ENCODE measurements at regions not wholly inside any gene's neighbourhood (a gene's known extent, or its start where the extent isn't known, plus 50 kb on each side); places are given as distances from the start of the nearest gene placed in this dataset.

DNA sequence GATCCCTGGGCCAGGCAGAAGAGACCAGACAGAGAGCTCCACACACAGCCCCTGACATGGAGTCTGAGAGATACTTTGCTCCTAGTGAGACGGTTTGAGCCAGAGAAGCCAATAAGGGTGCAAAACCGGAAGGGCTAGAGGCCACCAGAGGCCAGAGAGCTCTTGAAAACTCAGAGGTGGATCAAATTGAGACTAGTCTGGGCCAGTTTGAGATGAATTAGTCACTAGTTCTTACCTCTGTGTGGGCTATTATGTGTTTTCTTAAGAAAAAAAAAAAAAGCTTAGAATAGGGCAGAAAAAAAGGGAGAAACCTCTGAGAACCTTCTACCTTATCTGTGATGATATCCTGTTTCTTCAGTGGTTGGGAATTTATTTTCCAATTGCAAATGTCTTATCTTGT, 110.4 kb upstream of the EDNRA start:
- ChIA-PET POLR2A (interaction anchor here (0.5 kb wide), 1 partner anchor 1036 kb away, joined by 3 read pairs; no protein-coding TSS in a partner anchor), CTCF (no interaction called here)
- peaks cover 0 to 2% (median 0%) of the 10 kb centered on the region in 5 experiments for H3K27me3 ChIP-seq (replicated peaks in 2 of 5; ENCODE audit: control insufficient read depth in 4 of 5, insufficient read depth in 5 of 5, low read length in 4 of 5)
- H3K27ac ChIP-seq (ENCODE audit: insufficient read depth in 1 of 2, low read depth in 1 of 2, low read length in 2 of 2, poor library complexity in 1 of 2, severe bottlenecking in 2 of 2) = no peak overlapping the region
- H3K36me3 ChIP-seq (ENCODE audit: control insufficient read depth in 4 of 4, insufficient read depth in 4 of 4, low read length in 3 of 4) = no peaks in the 10 kb centered on the region
- no peaks in the 10 kb centered on the region for H3K9me3 ChIP-seq (ENCODE audit: control extremely low read depth in 1 of 5, control insufficient read depth in 4 of 5, insufficient read depth in 2 of 5, low read depth in 1 of 5, low read length in 4 of 5)
- H3K4me1 ChIP-seq (ENCODE audit: control extremely low read depth in 1 of 4, control insufficient read depth in 4 of 4, insufficient read depth in 4 of 4, low read length in 3 of 4) = no peaks in the 10 kb centered on the region
- no peak for DNase-seq
- H3K4me3 ChIP-seq (ENCODE audit: control insufficient read depth in 1 of 7, extremely low read depth in 1 of 7, insufficient read depth in 4 of 7, low read depth in 2 of 7, low read length in 6 of 7) = no peak overlapping the region
- WGBS (ENCODE audit: insufficient coverage) = 95% methylated on average over 2 of the region's 2 CpGs

- no peak overlapping the region for H3K27ac ChIP-seq (ENCODE audit: insufficient read depth in 1 of 2, low read depth in 1 of 2, low read length in 2 of 2, poor library complexity in 1 of 2, severe bottlenecking in 2 of 2)
- no CpG with 5 or more reads among the region's 2 CpGs for WGBS (ENCODE audit: insufficient coverage)
- H3K4me3 ChIP-seq (ENCODE audit: control insufficient read depth in 1 of 7, extremely low read depth in 1 of 7, insufficient read depth in 4 of 7, low read depth in 2 of 7, low read length in 6 of 7) = no peak overlapping the region
- POLR2A ChIA-PET = interaction anchor here (0.5 kb wide), 1 partner anchor 1036 kb away, joined by 3 read pairs; no protein-coding TSS in a partner anchor
- no peaks in the 10 kb centered on the region for H3K36me3 ChIP-seq (ENCODE audit: control insufficient read depth in 4 of 4, insufficient read depth in 4 of 4, low read length in 3 of 4)
- peaks cover 0 to 2% (median 0%) of the 10 kb centered on the region in 5 experiments for H3K27me3 ChIP-seq (replicated peaks in 2 of 5; ENCODE audit: control insufficient read depth in 4 of 5, insufficient read depth in 5 of 5, low read length in 4 of 5)
- H3K4me1 ChIP-seq (ENCODE audit: control extremely low read depth in 1 of 4, control insufficient read depth in 4 of 4, insufficient read depth in 4 of 4, low read length in 3 of 4) = no peaks in the 10 kb centered on the region
- no peaks in the 10 kb centered on the region for H3K9me3 ChIP-seq (ENCODE audit: control extremely low read depth in 1 of 5, control insufficient read depth in 4 of 5, insufficient read depth in 2 of 5, low read depth in 1 of 5, low read length in 4 of 5)
- DNase-seq = no peak
- CTCF ChIA-PET = no interaction called here
Observed at GRCh38 chr4:147370881-147371280, 110.0 kb upstream of the EDNRA start.

DNA sequence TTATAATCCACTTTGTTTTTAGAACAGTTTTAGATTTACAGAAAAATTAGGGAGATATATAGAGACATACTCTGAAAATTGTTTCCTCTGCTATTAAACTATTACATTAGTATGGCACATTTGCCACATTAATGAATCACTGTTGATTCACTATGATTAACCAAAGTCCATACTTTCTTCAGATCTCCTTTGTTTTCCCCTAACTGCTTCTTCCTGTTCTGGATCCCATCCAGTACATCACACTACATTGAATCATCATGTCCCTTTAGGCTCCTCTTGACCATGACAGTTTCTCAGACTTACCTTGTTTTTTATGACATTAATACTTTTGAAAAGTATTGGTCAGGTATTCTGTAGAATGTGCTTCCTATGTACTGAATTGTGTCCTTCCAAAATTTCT, 109.2 kb upstream of the EDNRA start:
- ChIA-PET POLR2A (no interaction called here), CTCF (no interaction called here)
- peaks cover 0 to under 1% (median 0%) of the 10 kb centered on the region in 5 experiments for H3K27me3 ChIP-seq (replicated peaks in 2 of 5; ENCODE audit: control insufficient read depth in 4 of 5, insufficient read depth in 5 of 5, low read length in 4 of 5)
- no peaks in the 10 kb centered on the region for H3K4me1 ChIP-seq (ENCODE audit: control extremely low read depth in 1 of 4, control insufficient read depth in 4 of 4, insufficient read depth in 4 of 4, low read length in 3 of 4)
- no peak for DNase-seq
- no peaks in the 10 kb centered on the region for H3K36me3 ChIP-seq (ENCODE audit: control insufficient read depth in 4 of 4, insufficient read depth in 4 of 4, low read length in 3 of 4)
- no peaks in the 10 kb centered on the region for H3K9me3 ChIP-seq (ENCODE audit: control extremely low read depth in 1 of 5, control insufficient read depth in 4 of 5, insufficient read depth in 2 of 5, low read depth in 1 of 5, low read length in 4 of 5)
- H3K27ac ChIP-seq (ENCODE audit: insufficient read depth in 1 of 2, low read depth in 1 of 2, low read length in 2 of 2, poor library complexity in 1 of 2, severe bottlenecking in 2 of 2) = no peak overlapping the region
- no peak overlapping the region for H3K4me3 ChIP-seq (ENCODE audit: control insufficient read depth in 1 of 7, extremely low read depth in 1 of 7, insufficient read depth in 4 of 7, low read depth in 2 of 7, low read length in 6 of 7)

DNA sequence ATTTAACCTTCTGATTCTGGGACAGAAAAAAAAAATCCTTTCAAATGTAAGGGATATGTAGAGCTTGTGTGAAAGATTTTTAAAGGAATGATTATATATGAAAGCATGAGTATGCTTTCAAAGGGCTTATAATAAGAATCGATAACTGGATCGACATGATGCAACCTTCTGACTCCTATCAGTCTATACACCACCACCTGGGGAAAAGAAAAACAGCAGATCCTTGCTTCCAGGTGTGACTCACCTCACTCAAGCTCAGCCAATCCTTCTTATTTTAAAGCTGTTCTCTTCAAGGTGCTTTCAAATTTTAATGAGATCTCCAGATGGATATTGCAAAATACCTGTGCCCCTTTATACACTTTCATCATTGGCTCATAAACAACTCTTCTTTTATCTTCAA, 102.1 kb upstream of the EDNRA start:
- Histone ChIP-seq H3K27me3 (replicated peaks in 2 of 5; ENCODE audit: control insufficient read depth in 4 of 5, insufficient read depth in 5 of 5, low read length in 4 of 5) (no peaks in the 10 kb centered on the region), H3K4me3 (ENCODE audit: control insufficient read depth in 1 of 7, extremely low read depth in 1 of 7, insufficient read depth in 4 of 7, low read depth in 2 of 7, low read length in 6 of 7) (no peak overlapping the region), H3K36me3 (ENCODE audit: control insufficient read depth in 4 of 4, insufficient read depth in 4 of 4, low read length in 3 of 4) (no peaks in the 10 kb centered on the region), H3K4me1 (ENCODE audit: control extremely low read depth in 1 of 4, control insufficient read depth in 4 of 4, insufficient read depth in 4 of 4, low read length in 3 of 4) (no peaks in the 10 kb centered on the region), H3K9me3 (ENCODE audit: control extremely low read depth in 1 of 5, control insufficient read depth in 4 of 5, insufficient read depth in 2 of 5, low read depth in 1 of 5, low read length in 4 of 5) (peaks cover 0 to 1% (median 0%) of the 10 kb centered on the region in 5 experiments), H3K27ac (ENCODE audit: insufficient read depth in 1 of 2, low read depth in 1 of 2, low read length in 2 of 2, poor library complexity in 1 of 2, severe bottlenecking in 2 of 2) (no peak overlapping the region)
- WGBS (ENCODE audit: insufficient coverage) = 50% methylated on average over 1 of the region's 2 CpGs
- DNase-seq = no peak
- ChIA-PET CTCF (no interaction called here), POLR2A (no interaction called here)

DNA sequence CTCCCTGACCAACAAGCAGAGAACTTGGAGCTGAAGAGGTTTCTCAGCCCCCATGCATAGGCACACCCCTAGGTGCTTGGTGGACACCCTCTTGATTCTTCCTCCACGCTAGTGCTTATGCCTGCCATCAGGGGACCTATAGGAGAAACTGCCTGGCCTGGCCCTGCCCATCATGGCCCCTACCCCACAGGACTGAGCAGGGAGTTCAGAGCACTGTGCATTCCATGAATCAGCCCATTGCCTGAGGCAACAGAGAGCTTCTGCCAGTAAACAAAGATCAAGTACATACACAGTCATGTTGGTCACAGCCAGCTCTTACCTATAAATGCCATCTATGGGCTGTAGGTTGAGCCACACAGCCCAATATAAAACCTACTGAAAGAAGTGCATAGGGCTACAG, 99.1 kb upstream of the EDNRA start:
- H3K4me3 ChIP-seq (ENCODE audit: control insufficient read depth in 1 of 7, extremely low read depth in 1 of 7, insufficient read depth in 4 of 7, low read depth in 2 of 7, low read length in 6 of 7) = no peak overlapping the region
- no peaks in the 10 kb centered on the region for H3K27me3 ChIP-seq (replicated peaks in 2 of 5; ENCODE audit: control insufficient read depth in 4 of 5, insufficient read depth in 5 of 5, low read length in 4 of 5)
- H3K9me3 ChIP-seq (ENCODE audit: control extremely low read depth in 1 of 5, control insufficient read depth in 4 of 5, insufficient read depth in 2 of 5, low read depth in 1 of 5, low read length in 4 of 5) = peaks cover 0 to 1% (median 0%) of the 10 kb centered on the region in 5 experiments
- H3K36me3 ChIP-seq (ENCODE audit: control insufficient read depth in 4 of 4, insufficient read depth in 4 of 4, low read length in 3 of 4) = no peaks in the 10 kb centered on the region
- H3K4me1 ChIP-seq (ENCODE audit: control extremely low read depth in 1 of 4, control insufficient read depth in 4 of 4, insufficient read depth in 4 of 4, low read length in 3 of 4) = no peaks in the 10 kb centered on the region
- ChIA-PET POLR2A (no interaction called here), CTCF (interaction anchor here (0.6 kb wide), 1 partner anchor 906 kb away, joined by 3 read pairs; no protein-coding TSS in a partner anchor)
- no peak overlapping the region for H3K27ac ChIP-seq (ENCODE audit: insufficient read depth in 1 of 2, low read depth in 1 of 2, low read length in 2 of 2, poor library complexity in 1 of 2, severe bottlenecking in 2 of 2)
- no peak for DNase-seq
- WGBS (ENCODE audit: insufficient coverage) = 100% methylated on average over 1 of the region's 1 CpG

GRCh38 chr4:147388018-147388417, 92.9 kb upstream of the EDNRA start:
- no peak for DNase-seq

DNA sequence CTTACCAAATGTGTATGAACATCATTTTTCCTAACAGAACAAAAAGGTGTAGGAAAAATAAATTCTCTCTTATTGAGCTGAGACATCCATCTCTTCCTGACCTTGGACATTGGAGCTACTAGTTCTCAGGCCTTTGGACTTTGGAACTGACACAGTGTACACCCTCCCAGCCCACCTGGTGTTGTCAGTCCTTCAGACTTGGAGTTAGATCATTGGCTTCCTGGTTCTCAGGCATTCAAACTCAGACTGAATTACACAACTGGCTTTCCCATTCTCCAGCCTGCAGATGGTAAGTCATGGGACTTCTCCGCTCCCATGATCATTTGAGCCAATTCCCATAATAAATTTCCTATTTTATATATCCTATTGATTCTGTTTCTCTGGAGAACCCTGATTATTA, 84.8 kb upstream of the EDNRA start:
- Histone ChIP-seq H3K4me1 (ENCODE audit: control extremely low read depth in 1 of 4, control insufficient read depth in 4 of 4, insufficient read depth in 4 of 4, low read length in 3 of 4) (no peaks in the 10 kb centered on the region), H3K27me3 (replicated peaks in 2 of 5; ENCODE audit: control insufficient read depth in 4 of 5, insufficient read depth in 5 of 5, low read length in 4 of 5) (no peaks in the 10 kb centered on the region), H3K36me3 (ENCODE audit: control insufficient read depth in 4 of 4, insufficient read depth in 4 of 4, low read length in 3 of 4) (no peaks in the 10 kb centered on the region), H3K27ac (ENCODE audit: insufficient read depth in 1 of 2, low read depth in 1 of 2, low read length in 2 of 2, poor library complexity in 1 of 2, severe bottlenecking in 2 of 2) (no peak overlapping the region), H3K9me3 (ENCODE audit: control extremely low read depth in 1 of 5, control insufficient read depth in 4 of 5, insufficient read depth in 2 of 5, low read depth in 1 of 5, low read length in 4 of 5) (no peaks in the 10 kb centered on the region), H3K4me3 (ENCODE audit: control insufficient read depth in 1 of 7, extremely low read depth in 1 of 7, insufficient read depth in 4 of 7, low read depth in 2 of 7, low read length in 6 of 7) (no peak overlapping the region)
- ChIA-PET CTCF (no interaction called here), POLR2A (no interaction called here)
- no CpG with 5 or more reads among the region's 1 CpG for WGBS (ENCODE audit: insufficient coverage)
- no peak for DNase-seq

More at GRCh38 chr4:147388018-147388417, 92.9 kb upstream of the EDNRA start:
- H3K9me3 ChIP-seq (ENCODE audit: control extremely low read depth in 1 of 5, control insufficient read depth in 4 of 5, insufficient read depth in 2 of 5, low read depth in 1 of 5, low read length in 4 of 5) = no peaks in the 10 kb centered on the region
- no peaks in the 10 kb centered on the region for H3K4me1 ChIP-seq (ENCODE audit: control extremely low read depth in 1 of 4, control insufficient read depth in 4 of 4, insufficient read depth in 4 of 4, low read length in 3 of 4)
- 82% methylated on average over 1 of the region's 1 CpG for WGBS (ENCODE audit: insufficient coverage)
- no peaks in the 10 kb centered on the region for H3K27me3 ChIP-seq (replicated peaks in 2 of 5; ENCODE audit: control insufficient read depth in 4 of 5, insufficient read depth in 5 of 5, low read length in 4 of 5)
- H3K4me3 ChIP-seq (ENCODE audit: control insufficient read depth in 1 of 7, extremely low read depth in 1 of 7, insufficient read depth in 4 of 7, low read depth in 2 of 7, low read length in 6 of 7) = no peak overlapping the region
- ChIA-PET CTCF (no interaction called here), POLR2A (no interaction called here)
- no peak overlapping the region for H3K27ac ChIP-seq (ENCODE audit: insufficient read depth in 1 of 2, low read depth in 1 of 2, low read length in 2 of 2, poor library complexity in 1 of 2, severe bottlenecking in 2 of 2)
- H3K36me3 ChIP-seq (ENCODE audit: control insufficient read depth in 4 of 4, insufficient read depth in 4 of 4, low read length in 3 of 4) = no peaks in the 10 kb centered on the region

Data from common myeloid progenitor, CD34-positive (primary cell).